H1 (cell line): ENCODE measurements at regions not wholly inside any gene's neighbourhood (a gene's known extent, or its start where the extent isn't known, plus 50 kb on each side); places are given as distances from the start of the nearest gene placed in this dataset.

Experiments used
- NRF1 ChIP-seq: IDR thresholded peaks from 2 replicates; pipeline ENCODE4 v1.6.1; 2011; ENCODE audit warnings: mild to moderate bottlenecking, low read depth, low read length, improper control_type of control experiment
- SIN3A ChIP-seq, 2 experiments: IDR thresholded peaks in 1 of 2; conservative IDR thresholded peaks in 1 of 2; 2 replicates each; pipeline ENCODE4 v1.6.1; 2011 to 2012; ENCODE audit warnings: low read length in 2 of 2, improper control_type of control experiment in 1 of 2, low read depth in 1 of 2, mild to moderate bottlenecking in 1 of 2

DNA sequence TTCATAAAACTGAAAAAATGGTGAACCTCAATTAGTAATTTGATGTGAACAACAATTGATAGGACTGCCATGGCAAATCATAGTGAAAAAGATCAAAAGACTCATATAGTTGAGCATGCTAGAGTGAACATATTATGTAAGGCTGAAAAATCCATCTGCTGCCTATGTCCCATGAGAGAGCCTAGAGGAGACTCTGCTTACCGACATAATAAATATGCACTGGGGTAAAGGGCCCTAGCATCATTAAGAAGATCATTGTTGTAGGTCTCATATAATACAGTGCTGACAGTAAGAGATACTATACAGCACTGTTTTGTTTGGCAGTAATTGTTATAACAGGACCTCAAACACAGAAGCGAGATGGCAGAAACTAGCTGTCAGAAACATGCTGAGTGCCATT is 229.0 kb downstream of the PABPC4L start (continued):
- TF ChIP-seq SIN3A (conservative IDR thresholded peaks at IDR 0.05 in 1 of 2, IDR thresholded peaks at IDR 0.05 in 1 of 2; ENCODE audit: low read depth in 1 of 2, low read length in 2 of 2) (no peak), NRF1 (no peak)
- TF ChIP-seq, all 59 proteins: peak for 0
